Fibroblast of mammary gland (primary cell): ENCODE measurements at regions not wholly inside any gene's neighbourhood (a gene's known extent, or its start where the extent isn't known, plus 50 kb on each side); places are given as distances from the start of the nearest gene placed in this dataset.

Source experiments
- DNase-seq: peaks from one replicate; pipeline ENCODE4 v3.0.0-alpha.2; 2010; ENCODE audit warnings: low read depth
- H3K4me3 ChIP-seq: 2 replicates; pipeline ENCODE4 v1.5.1; 2011; ENCODE audit warnings: low read depth, mild to moderate bottlenecking, low read length, moderate library complexity; ENCODE audit not compliant: control insufficient read depth
- TF ChIP-seq, protein P1 (sequence below): conservative IDR thresholded peaks from 2 replicates; pipeline ENCODE4 v1.5.1; 2011; ENCODE audit warnings: low read depth, low read length, inconsistent platforms; ENCODE audit not compliant: control insufficient read depth, insufficient read depth

DNA sequence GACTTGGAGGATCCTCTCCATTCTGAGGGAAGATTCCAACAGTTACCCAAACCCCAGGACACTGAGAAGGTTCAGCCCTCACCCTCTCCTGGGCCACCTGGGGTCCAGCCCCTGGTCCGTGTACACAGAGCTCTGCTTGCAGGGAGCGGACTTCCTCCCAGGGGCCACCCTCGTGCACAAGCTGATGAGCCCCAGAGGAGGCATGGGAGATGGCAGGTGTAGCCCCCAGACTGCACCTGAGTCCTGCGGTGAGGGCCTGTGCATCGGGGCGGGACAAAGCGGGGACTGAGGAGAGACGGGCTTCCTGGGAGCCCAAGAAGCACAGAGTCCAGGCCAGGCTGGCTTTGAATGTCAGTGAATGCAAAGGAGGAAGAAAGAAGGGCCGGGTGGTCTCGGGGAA is 1374.9 kb downstream of the BRD1 start:
- no peak for DNase-seq
- TF ChIP-seq, protein P1, sequence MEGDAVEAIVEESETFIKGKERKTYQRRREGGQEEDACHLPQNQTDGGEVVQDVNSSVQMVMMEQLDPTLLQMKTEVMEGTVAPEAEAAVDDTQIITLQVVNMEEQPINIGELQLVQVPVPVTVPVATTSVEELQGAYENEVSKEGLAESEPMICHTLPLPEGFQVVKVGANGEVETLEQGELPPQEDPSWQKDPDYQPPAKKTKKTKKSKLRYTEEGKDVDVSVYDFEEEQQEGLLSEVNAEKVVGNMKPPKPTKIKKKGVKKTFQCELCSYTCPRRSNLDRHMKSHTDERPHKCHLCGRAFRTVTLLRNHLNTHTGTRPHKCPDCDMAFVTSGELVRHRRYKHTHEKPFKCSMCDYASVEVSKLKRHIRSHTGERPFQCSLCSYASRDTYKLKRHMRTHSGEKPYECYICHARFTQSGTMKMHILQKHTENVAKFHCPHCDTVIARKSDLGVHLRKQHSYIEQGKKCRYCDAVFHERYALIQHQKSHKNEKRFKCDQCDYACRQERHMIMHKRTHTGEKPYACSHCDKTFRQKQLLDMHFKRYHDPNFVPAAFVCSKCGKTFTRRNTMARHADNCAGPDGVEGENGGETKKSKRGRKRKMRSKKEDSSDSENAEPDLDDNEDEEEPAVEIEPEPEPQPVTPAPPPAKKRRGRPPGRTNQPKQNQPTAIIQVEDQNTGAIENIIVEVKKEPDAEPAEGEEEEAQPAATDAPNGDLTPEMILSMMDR = no peak
- H3K4me3 ChIP-seq = no peak overlapping the region

DNA sequence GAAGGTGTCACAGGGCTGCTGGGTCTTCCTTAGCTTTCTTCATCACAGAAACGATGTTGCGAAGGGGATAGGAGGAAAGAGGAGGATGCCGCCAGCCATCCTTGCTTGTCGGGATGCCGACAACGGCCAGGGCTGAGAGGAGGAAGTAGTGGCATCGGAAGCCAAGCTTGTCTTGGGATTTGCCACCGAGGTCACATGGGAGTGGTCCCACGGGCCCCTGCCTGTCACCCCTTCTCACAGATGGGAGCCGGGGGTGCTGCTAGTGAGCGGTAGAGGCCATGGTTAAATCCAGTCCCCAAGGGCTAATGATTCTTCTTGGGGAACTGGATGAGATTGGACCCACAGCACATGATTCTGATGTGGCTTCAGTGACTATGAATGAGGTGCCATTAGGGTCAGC is 1375.8 kb downstream of the BRD1 start:
- no peak overlapping the region for H3K4me3 ChIP-seq
- TF ChIP-seq, protein P1 = no peak
- no peak for DNase-seq

DNA sequence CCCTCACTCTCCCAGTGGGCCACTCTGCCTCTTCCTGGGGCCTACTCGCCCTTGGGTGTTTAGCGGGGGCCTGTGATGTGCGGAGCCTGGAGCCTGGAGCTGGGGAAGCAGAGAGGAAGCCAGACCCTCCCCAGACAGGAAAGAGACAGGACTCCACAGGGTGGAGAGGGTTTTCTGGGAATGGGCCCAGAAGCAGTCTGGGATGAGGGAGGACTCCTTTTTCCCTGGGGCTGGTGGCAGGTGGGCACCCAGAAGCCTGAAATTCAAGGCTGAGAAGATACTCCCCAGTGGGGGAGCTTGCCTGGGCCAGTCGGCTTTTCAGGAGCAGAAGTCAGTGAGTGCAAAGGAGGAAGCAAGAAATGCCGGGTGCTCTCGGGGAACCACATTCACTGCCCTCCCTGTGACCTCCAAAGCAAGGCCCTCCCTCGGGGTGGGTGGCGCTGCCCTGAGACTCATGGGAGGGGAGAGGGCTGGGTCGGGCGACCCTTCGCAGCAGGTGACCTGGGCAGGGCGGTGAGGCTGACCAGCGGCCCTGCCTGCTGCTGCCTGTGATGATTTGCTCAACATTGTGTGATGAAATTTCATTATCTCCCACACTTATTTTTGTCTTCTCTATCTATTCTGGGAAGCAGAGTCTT is 1377.4 kb downstream of the BRD1 start:
- no peak overlapping the region for H3K4me3 ChIP-seq
- DNase-seq = no peak
- TF ChIP-seq, protein P1 = no peak

DNA sequence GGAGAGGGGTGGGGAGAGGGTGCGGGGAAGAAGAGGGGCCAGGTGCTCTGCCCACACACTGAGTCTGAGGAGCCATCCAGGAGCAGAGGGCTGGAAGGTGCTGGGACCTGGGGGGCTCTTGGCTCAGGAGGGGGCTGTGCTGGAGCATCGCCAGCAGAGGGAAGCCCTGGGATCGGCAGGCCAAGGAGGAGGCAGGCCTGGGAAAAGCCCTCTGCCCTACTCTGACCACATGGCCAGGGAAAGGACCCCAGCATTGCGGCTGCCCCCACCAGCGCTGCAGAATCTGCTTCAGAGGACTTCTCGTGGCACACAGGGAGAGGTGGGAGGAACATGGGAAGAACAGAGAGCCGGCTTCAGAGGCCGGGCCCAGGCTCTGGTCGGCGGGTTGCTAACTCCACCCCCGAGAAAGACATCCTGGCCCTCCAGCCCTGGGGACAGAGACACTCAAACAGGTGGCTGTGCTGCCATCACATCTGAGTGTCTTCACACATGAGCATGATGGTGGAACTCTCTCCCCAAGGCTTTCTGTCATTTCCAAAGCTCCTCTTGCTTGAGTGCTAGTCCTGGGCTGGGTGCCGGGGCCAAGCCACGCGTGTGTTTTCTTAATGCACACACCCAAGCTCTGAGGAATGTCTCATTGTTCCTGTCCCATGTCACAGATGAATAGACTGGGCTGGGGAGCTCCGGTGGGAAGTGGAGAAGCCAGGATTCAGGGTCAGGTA is 1378.0 kb downstream of the BRD1 start:
- H3K4me3 ChIP-seq = no peak overlapping the region
- no peak for DNase-seq
- TF ChIP-seq, protein P1 = no peak

DNA sequence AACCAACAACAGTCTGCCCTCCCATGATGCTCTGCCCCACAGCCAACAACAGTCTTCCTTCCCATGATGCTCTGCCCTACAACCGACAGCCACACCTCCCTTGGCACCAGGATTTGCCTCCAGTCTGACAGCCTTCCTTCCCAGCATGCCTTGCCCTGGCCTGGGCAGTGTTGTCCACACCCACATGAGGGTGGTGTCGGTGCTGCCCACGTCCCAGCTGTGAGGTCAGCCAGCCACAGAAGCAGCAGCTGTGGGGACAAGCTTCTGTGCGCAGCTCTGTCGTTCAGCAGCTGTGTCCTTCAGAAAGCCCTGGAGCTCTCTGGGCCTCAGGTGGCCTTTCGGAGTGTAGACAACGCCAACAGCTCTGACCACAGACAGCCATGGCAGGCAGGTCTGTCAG is 1378.9 kb downstream of the BRD1 start:
- no peak overlapping the region for H3K4me3 ChIP-seq
- TF ChIP-seq, protein P1 = no peak
- DNase-seq = no peak

DNA sequence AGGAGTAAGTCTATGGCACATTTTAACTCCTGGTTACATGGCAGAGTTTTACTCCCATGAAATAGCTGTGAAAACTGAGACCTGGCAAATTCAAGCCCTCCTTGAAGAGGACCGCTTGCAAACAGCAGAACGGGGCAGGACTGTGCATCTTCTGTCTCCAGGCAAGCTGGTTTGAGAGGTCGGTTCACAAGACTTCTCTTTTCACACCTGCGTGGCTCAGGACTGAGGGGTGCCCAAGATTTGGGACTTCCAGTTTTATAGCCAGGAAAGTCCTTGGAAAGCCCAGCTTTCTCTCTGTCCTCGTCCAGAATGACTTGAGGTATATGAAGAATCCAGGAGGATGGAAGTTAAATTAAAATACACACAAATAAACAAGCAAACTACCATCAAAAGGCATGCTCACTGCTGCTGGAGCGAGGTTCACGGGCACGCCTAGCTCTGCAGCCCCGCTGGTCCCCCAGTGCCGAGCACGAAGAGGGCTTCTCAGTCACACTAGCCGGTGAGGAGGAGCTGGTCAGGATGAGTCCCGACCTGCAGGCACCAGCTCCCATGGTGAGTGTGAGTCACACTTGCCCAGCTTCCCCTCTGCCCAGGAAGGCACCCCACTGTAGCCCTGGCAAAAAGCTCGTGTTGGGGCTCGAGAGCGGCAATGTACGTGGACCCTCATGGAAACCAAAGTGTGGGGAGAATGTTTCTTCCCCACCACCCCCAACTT is 1382.4 kb downstream of the BRD1 start:
- H3K4me3 ChIP-seq = no peak overlapping the region
- TF ChIP-seq, protein P1 = no peak
- DNase-seq = no peak
